Putamen (tissue), 1 donor: ENCODE measurements at regions not wholly inside any gene's neighbourhood (a gene's known extent, or its start where the extent isn't known, plus 50 kb on each side); places are given as distances from the start of the nearest gene placed in this dataset.

Experiments used
- DNase-seq: peaks from one replicate; pipeline ENCODE4 v3.0.0-alpha.2; 2016; ENCODE audit warnings: low spot score

DNA sequence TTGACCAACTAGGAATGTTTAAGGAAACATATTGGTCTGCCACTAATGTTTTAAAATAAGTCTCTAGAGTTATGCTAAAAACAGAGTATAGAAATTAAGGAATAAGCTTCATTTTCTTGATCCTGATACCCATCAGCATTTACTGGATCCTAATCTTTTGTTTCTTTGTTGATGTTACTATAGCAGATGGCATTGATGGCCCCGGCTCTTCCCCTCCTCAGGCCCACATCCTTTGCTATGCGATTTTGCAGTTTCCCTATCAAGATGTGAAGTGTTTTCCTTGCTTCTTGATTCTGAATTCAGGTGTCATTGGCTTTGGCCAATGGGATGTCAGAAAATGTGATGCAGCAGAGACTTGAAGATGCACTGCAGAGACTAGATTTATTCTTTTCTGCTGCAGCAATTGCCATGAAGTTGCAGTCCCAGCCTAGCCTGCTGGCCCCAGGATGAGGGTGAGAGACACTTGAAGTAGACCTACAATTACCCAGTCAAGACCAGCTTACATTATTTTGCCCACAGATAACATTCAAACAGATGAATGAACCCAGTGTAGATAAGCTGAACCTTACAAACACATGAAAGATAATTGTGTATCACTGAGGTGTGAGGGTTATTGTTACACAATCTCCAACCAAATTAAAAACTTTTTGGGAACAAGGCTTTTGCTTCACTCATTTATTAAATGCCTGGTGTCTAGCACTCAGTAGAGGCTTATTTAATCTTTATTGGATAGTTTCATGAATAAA, 115.2 kb upstream of the ITGA4 start:
- DNase-seq = no peak

DNA sequence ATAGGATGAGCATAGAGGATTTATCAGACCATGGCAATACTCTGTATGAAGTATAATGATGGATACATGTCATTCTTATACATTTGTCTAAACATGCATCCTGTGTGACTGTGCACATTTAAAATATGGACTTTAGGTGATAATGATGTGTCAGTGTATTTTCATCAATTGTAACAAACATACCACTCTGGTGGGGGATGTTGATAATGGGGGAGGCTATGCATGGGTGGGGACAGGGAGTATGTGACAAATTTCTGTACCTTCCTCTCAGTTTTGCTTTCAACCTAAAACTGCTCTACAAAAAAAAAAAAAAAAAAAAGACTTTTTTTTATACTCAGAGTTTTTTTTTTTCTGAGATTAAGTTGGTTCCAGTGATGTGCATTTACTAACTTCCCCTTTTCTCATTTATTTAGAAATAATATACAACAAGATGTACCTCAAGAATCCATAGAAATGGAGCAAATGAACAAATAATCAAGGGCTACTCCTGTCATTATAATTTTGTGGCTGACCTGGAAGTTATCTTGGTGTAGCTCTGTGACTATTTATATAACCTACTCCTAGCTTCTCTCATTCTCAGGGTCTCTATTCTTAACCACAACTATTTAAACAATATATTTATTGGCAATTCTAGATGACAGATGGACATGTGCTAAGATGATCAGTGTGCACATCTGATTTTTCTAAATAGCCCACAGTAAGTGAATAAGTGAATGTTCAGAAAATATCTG, 108.9 kb upstream of the ITGA4 start:
- no peak for DNase-seq

DNA sequence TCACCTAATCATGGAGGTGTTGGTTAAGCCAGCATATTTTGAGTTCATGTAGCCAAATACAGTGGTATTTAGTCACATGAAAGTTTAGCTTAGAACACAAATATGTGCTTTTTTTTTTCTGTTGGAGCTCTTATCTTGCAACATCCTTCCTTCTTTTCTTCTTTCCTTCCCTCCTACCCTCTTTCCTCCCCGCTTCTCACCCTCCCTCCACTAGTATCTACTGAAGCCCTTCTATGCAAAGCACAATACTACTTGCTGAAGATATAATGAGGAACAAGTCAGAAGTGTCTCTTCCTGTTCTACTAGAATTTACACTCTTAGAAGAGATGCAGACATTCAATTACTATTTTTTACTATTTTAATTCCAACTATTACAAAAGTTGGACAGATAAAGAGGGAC, 105.0 kb upstream of the ITGA4 start:
- DNase-seq = no peak

DNA sequence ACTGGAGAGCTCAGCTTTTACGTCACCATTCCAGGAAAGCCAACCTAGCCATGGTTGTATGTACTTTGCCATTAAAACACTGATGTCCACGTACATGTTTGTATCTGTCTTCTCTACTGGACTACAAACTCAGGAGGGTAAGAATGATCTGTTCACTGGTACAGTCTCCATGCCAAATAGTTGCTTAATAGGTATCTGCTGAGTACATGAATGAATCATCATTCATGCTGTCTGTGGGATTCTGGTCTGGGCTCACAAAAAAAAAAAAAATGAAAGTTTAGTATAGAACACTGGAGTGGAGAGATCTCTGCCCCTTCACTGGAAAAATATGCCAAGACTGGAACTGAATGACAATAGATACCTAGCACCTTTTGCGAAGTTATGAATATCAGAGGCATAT, 102.6 kb upstream of the ITGA4 start:
- DNase-seq = no peak

DNA sequence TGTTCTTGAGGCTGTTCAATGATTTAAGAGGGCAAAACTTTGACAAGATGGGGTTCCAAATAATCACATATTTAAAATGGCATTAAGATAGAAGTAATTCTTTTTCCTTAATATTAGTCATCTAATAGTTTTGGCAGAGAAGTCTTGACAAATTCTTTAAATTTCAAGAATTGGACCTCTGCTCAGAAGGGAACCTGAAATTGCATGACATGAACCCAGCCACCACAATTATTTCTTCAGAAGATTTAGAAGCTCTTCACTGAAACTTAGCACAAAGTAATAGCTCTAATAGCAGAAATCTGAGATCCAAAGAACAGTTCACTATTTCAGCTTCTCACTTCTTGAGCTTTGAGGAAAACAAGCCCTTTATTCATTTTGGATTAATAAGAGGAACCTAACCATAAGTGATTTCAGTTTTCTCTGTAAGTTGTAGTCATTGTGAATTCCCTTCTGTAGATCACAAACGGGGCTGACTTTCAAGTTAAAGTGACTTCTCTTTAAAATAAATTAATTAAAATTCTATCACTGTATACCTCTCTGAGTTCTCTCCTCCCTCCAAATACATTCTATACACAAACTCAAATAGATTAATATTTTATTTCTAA, 100.6 kb upstream of the ITGA4 start:
- DNase-seq = no peak

DNA sequence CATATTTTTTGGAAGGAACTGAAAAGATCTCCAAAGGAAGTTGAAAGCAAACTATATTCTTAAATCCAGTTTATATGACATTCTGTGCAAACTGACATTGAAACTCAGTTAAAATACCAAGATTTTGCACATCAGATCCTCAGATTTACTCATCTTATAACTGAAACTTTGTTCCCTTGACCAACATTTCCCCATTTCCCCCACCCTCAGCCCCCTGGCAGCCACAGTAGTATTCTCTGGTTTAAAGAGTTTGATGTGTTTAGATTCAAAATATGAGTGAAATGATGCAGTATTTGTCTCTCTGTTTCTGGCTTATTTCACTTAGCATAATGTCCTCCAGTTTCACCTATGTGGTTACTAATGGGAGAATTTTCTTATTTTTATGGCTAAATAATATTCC, 99.2 kb upstream of the ITGA4 start:
- DNase-seq = no peak

DNA sequence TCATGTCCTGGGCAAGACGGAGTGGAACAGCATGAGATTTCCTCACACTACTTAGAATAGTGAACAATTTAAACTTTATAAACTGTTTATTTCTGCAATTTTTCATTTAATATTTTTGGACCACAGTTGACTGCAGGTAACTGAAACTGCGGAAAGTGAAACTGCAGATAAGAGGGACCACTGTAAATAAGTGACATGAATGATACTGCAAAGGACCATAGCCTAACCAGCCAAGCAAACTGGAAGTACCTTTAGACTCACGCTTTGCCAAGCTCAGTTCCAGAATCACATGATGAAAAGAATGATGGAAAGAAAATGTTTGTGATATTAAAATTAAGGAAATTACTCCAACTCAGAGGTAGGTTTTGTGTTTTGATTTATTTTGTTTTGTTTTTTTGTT, 94.6 kb upstream of the ITGA4 start:
- no peak for DNase-seq

DNA sequence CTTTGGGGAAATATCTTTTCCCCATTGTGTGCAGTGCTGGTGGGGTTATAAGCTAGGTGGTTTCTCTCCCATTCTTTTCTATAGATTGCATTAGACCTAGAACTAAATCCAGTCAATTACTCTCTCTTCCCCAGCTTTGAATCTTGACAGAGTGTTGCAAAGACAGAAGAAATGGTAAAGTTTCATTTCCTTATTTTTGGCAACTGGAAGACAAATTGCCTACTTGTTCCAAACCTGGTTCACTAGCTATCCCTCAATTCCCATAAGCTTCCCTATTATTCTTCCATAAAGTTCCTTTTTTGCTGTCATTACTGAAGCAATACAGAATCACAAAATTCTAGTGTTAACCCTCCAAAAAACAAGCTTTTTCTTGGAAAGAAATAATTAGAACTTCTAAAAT, 94.0 kb upstream of the ITGA4 start:
- DNase-seq = no peak

DNA sequence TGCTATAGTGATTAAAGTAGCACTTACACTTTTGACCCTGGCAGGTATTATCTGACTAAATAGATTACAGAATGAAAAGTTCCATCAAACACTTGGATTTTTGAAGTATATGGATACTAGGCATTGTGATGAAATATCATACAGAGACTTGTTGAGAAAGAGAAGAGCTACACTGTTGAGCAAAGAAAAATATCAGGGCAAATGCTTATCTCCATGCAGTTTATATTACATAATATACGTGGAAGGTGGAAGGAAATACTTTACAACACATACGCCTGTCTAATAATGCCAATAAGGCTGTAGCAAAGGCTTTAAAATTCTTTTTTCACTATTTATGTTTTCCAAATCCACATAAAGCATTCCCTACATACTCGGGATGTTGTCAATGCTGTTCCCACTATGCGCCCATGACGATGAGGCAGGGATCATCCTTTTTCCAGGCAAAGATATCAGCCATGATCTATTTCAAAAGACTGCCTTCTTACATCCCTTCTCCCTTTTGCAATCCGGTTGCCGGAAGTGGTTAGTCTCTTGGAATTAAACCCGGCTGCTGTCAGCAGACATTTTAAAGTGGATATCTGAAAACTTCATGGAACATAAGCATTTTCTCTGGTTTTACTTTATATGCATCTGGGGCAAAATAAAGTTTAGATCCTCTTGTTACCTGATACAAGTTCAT, 92.6 kb upstream of the ITGA4 start:
- no peak for DNase-seq

DNA sequence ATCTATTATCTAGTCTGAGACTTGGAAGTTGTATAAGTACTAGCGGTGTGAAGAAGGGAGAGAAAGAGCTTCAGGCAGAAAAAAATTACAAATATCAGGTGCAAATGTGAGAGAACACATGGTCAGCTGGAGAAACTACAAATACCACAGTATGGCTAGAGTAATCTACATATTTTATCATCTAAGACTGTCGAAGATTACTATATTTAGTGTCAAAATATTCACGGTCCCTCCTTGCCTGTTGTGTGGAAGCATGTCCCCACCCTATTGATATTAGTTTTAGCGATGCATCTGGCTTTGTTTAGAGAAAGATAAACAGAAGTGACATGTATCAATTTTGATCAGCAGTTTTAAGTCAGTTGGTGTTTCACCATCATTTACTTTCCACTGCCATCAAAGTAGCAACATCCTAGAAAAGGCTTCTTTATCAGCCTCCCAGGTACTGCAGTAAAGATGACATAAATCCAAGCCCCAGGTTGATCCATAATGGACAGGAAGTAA, 90.5 kb upstream of the ITGA4 start:
- DNase-seq = no peak

DNA sequence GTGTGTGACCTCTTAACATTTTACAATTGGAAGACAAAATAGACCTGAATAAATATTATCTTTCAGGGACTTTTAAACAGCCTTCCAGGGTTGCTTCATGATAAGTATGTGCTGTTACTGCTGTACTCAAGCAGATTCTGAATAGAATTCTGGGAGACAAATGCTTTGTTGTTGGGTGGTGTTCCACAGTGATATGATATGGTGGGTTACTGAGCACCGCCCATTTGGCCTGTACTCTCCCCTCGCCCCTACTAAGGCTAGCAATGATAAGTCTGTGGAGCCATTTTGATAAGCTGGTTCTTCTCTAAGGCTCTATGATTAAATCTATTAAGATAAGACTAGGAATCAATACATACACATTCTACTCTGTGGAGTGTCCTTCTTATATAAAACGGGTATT, 89.8 kb upstream of the ITGA4 start:
- DNase-seq = no peak

DNA sequence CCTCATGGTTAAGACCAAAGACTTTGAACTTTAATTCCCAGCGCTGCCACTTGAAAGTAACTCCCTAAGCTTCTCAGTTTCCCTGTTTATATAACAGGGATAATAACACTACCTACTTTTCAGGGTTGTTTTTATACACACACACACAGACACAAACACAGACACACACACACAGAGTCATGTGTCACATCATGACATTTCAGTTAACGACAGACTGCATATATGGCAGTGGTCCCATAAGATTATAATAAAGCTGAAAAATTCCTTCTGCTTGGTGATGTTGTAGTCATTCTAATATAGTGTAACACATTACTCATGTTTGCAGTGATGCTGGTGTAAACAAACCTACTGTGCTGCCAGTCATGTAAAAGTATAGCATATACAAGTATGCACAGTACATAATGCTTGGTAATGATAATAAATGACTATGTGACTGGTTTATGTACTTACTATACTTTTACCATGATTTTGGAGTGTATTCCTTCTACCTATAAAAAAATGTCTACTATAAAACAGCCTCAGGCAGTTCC, 89.2 kb upstream of the ITGA4 start:
- DNase-seq = no peak

DNA sequence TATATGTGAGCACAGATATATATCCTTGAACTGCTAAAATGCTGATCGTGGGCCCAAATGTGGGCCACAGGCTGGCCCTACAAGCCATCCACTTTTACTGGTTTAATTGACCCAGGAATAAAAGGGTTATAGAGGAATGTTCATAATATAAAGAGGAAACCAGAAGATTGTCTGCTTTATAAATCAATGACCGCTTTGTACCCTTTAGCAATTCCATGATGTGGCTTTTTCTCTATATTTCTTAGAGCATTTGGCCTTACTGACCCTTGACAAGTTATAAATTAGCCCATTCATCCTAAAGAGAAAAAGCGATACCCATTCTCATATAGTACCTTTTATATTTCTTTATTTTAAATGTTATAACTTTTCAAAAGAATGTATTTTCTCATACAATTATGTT, 87.1 kb upstream of the ITGA4 start:
- DNase-seq = no peak

DNA sequence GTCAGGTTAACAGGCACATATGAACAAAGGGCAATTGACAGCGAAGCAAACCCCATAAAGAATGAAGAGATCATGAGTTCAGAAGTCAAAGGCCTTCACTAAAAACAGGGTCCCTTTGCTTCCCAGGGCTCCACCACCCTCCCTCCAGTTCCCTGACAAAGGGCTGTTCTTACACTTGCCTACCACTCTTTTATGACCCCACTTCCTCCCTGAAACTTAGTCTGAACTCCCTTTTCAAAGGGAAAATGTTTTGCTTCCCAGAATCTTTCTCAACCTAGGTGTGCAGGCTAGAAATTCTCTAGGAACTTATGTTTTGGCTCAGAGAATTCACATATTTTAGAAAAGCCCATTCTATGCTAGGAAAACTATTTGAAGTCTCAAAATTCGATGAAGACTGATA, 86.0 kb upstream of the ITGA4 start:
- DNase-seq = no peak

DNA sequence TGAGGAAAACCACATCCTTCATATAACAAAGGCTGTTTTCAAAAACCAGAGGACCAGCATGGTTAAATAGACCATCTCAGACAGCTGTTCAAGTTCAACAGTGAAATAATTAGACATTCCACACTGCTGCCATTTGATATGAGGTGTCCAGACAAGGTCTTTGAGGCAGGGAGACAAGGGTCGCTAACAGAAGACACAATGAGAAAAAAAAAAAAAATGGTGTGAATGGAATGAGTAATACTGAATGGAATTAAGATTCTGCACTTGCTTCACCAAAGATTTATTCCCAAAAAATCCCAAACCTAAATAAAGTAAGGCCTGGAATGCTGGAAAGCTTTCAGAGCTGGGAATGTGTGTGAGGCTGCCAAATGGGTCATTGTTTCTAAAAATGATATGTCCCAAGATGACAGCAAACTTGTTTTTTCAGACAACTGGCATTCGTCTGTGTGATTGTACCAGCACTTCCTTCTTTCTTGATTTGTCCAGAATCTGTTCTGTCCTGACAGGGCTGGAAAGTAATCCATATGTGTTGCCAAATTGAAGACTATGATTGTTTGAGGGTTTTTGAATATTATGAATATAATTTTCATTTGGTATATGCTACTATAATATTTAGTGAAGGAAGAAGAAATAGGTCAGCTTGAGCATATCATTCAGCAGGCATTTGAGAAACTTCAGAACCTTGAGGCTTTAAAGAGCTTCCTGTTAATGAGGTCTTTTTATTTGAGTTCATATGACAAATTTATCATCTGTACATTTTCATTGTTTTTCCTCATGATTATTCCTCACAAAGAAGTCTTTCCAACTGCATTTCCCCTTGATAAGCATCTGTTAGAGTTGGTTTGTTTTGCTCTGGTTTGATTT, 85.2 kb upstream of the ITGA4 start:
- DNase-seq = no peak

DNA sequence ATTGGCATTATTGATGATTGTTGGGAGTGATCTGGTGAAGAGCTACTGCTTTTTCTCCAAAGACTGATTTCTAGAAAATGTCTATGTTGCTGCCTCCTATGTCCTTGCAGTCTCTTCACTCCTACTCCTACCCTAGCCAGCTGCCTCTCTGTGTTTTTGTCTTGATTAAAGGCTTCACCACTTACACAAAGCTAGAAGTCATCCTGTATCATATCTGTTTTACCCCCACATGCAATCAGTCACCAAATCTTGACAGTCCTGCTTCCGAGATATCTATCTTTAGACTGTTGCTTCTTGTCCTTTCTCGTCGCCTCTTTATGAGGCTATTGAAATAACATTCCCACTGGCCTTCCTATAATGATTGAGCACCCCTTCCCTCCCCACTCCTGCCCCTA, 84.5 kb upstream of the ITGA4 start:
- no peak for DNase-seq

DNA sequence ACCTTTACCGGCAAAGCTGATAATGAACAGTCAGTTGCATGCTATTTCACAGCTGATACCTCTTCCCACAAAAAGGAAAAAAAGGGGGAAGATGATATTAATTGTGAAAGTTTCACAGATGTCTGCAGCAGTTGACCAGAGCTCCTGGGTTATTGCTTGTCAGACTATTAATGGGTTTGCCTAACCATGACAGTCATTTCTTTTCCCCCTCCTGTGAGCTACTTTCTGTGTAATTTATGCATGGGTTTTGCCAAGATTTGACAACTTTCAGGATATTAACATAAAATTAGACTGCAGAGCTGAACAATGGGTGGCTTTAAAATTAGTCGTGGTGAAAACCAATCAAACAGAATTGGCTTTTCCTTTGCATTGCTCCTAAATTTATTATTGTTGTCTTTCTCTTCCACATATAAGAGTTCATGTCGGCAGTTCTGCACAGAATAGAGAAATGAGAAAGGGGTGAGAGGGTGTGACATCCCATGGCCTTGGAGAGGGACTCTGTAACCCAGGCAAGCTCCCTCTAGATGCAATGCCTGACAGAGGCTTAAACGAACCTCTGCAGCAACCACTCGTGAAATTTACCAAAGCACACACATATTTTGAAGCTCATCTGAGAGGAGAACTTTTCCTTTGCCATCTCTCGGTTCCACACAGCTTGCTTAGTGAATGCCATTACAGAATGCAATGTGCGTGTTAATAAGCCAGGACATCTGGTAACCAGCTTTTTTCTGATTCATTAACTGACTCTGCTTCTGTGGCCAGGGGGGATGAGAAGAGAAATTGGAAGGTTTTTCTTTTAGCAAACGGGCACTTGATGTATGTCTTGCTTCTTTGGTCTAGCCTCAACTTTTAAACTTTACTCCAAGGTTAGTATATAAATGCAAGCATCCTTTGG, 82.2 kb upstream of the ITGA4 start:
- DNase-seq = no peak

DNA sequence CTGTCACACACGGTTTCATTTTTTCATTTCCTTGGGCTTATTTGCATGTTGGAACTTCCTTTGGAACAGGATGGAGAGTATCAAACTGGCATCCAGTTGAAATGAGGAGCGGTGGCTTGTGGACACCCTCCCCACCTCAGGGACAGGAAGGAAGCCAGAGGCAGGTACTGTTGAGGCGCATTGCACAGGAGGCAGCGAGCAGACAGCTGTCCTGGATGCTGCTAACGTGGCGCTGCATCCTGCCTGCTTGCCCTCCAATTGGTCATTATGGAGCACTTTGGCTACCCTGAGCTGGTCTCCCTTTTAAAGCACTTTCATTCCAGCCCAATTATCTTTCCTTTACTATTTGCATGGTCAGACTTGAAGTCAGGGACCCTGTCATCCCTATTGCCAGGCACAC, 80.7 kb upstream of the ITGA4 start:
- DNase-seq = no peak

DNA sequence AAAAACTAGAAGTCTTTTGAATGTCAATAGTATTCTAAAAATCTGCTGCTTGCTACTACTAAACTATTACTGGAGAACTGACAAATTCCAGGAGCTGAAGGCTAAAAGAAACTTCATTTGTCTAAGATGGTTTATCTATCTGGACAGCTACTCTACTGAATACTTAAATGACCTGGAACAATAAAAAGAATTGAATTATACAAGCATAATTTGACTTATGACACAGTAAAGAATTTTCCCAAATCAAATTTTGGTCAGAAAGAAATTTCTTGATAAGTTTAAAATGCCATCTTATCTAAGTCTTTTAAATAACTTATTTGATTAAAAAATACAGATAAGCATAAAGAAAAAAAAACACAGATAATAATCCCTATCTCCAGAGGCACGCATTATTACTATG, 80.2 kb upstream of the ITGA4 start:
- DNase-seq = no peak

DNA sequence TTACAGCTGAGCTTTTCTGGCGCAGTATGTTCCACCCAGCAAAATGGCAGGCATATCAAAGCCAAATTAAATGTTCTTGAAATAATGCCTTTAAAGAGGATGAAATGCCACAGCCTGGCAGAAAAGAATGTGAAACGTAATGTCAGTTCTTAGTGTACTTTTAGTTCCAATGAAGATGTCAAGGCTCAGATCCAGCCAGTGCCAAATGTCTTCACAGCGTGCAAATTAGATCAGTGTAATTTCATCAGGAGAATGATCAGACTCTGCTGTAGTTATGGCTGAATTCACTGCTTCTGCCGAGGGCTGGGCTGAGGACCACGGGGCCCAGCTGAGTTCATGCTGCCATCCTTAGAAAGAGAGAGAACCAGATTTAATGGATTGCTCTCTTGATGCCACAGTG, 78.7 kb upstream of the ITGA4 start:
- DNase-seq = no peak
